ENCODE measurements at regions not wholly inside any gene's neighbourhood (a gene's known extent, or its start where the extent isn't known, plus 50 kb on each side); places are given as distances from the start of the nearest gene placed in this dataset.

GRCh38 chrX:15146515-15146914 lies 123.4 kb downstream of the ASB9 start:
- TF ChIP-seq CTCF (IDR thresholded peaks at IDR 0.05) (peak in 2 of 6 experiments; percentile 5 to 22), POLR2A (IDR thresholded peaks at IDR 0.05) (no peak)

Data from Peyer's patch (tissue), 4 donors.